ENCODE measurements at regions not wholly inside any gene's neighbourhood (a gene's known extent, or its start where the extent isn't known, plus 50 kb on each side); places are given as distances from the start of the nearest gene placed in this dataset.

DNA sequence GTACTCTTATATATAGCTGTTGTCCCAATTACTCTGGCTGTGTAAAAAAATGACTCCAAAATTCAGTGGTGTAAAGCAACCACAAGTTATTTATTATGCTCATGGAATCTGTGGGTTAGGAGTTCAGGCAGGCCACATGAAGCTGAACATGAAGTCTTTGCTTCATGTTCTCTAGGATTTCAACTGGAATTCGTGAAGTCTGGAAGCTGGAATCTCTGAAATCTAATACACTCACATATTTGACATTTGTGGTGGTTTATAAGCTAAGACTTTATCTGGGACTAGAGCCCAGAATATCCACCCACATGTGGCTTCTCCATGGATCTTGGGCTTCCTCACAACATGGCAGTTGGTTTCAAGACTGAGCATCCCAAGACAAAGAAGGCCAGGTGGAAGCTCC is 430.6 kb downstream of the MIAT start:
- DNase-seq (ENCODE audit: low spot score), result no peak
- ATAC-seq (ENCODE audit: low FRiP score), result no peak
- TF ChIP-seq, protein P1, sequence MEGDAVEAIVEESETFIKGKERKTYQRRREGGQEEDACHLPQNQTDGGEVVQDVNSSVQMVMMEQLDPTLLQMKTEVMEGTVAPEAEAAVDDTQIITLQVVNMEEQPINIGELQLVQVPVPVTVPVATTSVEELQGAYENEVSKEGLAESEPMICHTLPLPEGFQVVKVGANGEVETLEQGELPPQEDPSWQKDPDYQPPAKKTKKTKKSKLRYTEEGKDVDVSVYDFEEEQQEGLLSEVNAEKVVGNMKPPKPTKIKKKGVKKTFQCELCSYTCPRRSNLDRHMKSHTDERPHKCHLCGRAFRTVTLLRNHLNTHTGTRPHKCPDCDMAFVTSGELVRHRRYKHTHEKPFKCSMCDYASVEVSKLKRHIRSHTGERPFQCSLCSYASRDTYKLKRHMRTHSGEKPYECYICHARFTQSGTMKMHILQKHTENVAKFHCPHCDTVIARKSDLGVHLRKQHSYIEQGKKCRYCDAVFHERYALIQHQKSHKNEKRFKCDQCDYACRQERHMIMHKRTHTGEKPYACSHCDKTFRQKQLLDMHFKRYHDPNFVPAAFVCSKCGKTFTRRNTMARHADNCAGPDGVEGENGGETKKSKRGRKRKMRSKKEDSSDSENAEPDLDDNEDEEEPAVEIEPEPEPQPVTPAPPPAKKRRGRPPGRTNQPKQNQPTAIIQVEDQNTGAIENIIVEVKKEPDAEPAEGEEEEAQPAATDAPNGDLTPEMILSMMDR (IDR thresholded peaks at IDR 0.05), result no peak

DNA sequence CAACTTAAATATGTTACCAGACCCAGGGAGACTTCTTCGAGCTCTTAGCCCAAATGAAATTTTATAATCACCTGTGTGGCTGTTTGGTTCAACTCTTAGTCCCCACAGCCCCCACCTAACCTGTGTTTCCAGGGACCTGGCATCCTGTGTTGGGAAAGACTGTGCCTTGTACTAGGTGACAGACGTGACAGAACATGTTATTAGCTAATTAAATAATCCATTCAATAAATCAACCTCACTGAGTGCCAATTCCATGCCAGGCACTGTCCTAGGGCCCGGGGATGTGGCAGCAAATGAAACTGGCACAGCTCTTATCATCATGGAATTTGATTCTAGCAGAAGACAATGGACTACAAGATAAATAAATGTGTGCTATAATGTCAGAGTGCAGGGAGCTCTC is 431.9 kb downstream of the MIAT start:
- ATAC-seq (ENCODE audit: low FRiP score) (no peak), DNase-seq (ENCODE audit: low spot score) (no peak)
- TF ChIP-seq, protein P1 (IDR thresholded peaks at IDR 0.05), result no peak

DNA sequence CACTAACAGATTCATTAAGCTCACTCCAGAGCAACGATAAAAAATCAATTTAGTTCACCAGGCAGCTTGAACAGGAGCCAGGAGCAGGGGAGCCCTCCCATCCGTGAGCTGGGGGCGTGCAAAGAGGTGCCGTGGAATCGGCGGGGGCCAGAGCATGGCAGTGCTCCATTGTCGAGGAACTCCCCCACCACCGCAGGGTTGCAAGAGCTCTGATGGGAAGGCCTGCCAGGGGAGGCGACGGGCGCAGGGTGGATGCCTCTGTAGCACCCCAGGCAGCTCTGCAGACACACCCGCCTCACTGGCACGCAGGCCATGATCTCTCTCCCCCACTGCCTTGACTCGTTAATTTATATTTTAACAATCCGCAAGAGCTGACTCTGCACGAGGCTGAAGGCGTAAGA is 433.2 kb downstream of the MIAT start:
- TF ChIP-seq, protein P1 (IDR thresholded peaks at IDR 0.05), result no peak
- DNase-seq (ENCODE audit: low spot score) (no peak), ATAC-seq (ENCODE audit: low FRiP score) (peak; percentile 86)

DNA sequence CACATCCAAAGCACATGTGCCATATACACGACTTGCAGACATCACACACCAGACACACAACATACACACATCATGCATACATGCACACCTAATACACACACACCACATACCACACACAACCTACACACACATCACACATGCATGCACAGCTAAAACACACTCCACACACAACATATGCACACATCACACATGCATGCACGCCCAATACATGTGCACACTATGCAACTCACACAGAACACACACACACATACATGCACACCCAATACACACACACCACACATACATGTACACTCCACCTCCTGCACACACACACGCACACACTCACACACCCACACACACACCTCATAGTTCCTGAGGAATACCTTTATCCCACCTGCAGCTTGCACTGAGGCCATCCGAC is 436.0 kb downstream of the MIAT start:
- no peak for DNase-seq (ENCODE audit: low spot score)
- no peak for ATAC-seq (ENCODE audit: low FRiP score)
- TF ChIP-seq, protein P1 (IDR thresholded peaks at IDR 0.05), result no peak

DNA sequence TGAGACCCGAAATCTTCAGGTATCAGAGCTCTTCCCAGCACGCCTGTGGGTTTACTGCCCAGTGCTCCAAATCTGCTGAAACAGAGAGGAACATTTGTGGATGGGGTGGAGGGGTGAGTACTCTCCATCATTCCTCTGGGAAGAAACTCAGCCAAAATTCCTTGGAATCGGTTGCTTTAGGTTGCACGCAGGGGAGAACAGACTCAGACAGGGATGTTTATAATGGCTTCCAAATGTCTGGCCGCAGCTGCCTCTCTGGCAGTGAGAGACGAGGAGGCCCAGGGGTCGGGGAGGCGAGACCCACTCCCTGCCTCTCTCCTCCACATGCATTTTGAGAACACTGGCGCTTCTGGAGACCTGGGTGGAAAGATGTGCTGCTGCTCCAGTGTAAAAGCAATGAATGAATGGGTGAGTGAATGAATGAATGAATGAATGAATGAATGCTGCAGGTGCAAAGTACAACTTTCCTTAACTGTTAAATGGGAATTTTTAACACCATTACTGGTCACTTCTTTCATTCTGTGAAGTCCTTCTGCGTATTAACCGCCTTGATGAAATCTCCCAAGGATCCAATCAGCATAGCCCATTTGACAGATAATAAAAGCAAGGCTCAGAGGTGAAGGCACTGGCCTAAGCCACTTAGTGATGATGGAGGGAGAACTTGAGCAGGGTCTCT is 437.4 kb downstream of the MIAT start:
- ATAC-seq (ENCODE audit: low FRiP score) (no peak), DNase-seq (ENCODE audit: low spot score) (no peak)
- TF ChIP-seq, protein P1 (IDR thresholded peaks at IDR 0.05), result no peak

DNA sequence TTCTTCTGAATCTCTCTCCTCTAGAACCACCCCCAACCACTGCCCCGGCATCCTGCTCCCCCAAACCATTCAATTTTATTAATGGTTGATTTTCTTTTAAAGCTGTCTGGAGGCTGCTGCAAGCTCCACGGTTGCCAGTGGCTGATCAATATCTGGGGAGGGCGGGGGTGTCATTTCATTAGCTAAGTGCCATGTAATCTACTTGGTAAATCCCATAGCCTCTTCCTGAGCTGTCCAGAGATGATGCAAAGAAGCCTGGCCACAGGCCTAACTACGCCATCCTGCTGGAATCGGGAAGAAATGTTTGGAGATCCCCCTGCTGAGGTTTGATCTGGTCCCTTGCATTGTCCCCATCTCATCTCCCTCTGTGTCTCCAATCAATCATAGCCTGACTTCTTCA is 440.1 kb downstream of the MIAT start:
- ATAC-seq (ENCODE audit: low FRiP score), result no peak
- TF ChIP-seq, protein P1 (IDR thresholded peaks at IDR 0.05), result no peak
- DNase-seq (ENCODE audit: low spot score), result no peak

DNA sequence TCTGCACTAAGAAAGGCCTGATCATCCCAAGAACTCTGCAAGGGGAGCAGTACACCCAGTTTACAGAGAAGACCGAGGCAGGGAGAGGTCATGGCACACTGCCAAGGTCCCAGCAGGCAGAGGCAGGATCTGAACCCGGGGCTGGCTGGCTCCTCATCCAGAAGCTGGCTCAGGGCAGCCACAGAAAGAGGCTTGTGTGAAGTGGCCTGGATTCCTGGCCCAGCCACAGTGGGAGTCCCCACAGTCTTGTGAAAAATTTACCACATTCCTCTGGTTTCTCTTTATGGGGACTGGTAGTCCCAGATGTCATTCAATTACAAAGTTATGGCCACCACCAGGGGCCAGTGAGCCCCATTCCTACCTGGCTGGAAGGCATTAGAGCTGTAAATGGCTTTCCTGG is 440.5 kb downstream of the MIAT start:
- DNase-seq (ENCODE audit: low spot score) (no peak), ATAC-seq (ENCODE audit: low FRiP score) (no peak)
- TF ChIP-seq, protein P1 (IDR thresholded peaks at IDR 0.05), result no peak
